ENCODE measurements at regions not wholly inside any gene's neighbourhood (a gene's known extent, or its start where the extent isn't known, plus 50 kb on each side); places are given as distances from the start of the nearest gene placed in this dataset.

DNA sequence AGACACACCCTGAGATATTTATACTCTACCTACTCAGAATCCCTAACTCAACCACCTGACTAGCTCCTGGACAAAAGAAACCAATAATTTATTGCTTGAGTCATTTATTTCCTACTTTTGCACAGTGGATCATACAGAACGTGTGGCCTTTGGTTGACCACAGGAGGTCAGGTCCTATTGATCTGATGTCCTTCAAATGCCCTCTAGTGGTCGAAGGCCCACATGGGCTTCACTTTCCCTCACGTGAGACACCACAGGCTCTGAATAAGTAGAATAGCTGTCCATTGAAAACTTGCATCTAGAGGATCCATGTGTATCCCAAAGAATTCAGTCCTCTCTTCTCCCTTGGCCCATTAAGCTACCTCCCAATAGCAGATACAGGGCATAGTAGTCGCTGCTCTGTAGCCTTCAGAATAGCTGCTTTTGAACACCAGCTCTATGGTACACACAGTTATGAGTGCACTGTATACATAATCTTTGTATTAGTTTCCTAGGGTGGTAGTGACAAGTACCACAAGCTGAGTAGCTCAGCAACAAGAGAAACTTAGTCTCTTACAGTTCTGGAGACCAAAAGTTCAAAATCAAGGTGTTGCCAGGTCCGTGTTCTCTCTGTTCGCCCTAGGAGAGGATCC lies 177.6 kb upstream of the SMARCA2 start:
- H3K9me3 ChIP-seq (ENCODE audit: control insufficient read depth in 2 of 2, insufficient read depth in 1 of 2, low read depth in 1 of 2, low read length in 1 of 2) = no peaks in the 10 kb centered on the region
- H3K27ac ChIP-seq (ENCODE audit: low read depth in 2 of 2, low read length in 1 of 2) = no peak overlapping the region
- 48 to 61% methylated on average over 6 of the region's 6 CpGs for WGBS, 2 donors
- H3K36me3 ChIP-seq (ENCODE audit: control insufficient read depth in 2 of 2, insufficient read depth in 2 of 2, low read length in 1 of 2) = no peaks in the 10 kb centered on the region
- no peaks in the 10 kb centered on the region for H3K4me1 ChIP-seq (ENCODE audit: control insufficient read depth in 2 of 2, insufficient read depth in 2 of 2, low read length in 1 of 2)
- H3K4me3 ChIP-seq (ENCODE audit: low read depth in 1 of 2, low read length in 2 of 2) = no peak overlapping the region
- H3K27me3 ChIP-seq (ENCODE audit: control insufficient read depth in 1 of 2, insufficient read depth in 2 of 2, low read length in 2 of 2) = peaks cover 0 to 3% of the 10 kb centered on the region in 2 donors

- no peaks in the 10 kb centered on the region for H3K9me3 ChIP-seq (ENCODE audit: control insufficient read depth in 2 of 2, insufficient read depth in 1 of 2, low read depth in 1 of 2, low read length in 1 of 2)
- H3K4me3 ChIP-seq (ENCODE audit: low read depth in 1 of 2, low read length in 2 of 2) = no peak overlapping the region
- H3K27ac ChIP-seq (ENCODE audit: low read depth in 2 of 2, low read length in 1 of 2) = no peak overlapping the region
- H3K4me1 ChIP-seq (ENCODE audit: control insufficient read depth in 2 of 2, insufficient read depth in 2 of 2, low read length in 1 of 2) = no peaks in the 10 kb centered on the region
- H3K27me3 ChIP-seq (ENCODE audit: control insufficient read depth in 1 of 2, insufficient read depth in 2 of 2, low read length in 2 of 2) = no peaks in the 10 kb centered on the region
- WGBS, 2 donors = 70 to 77% methylated on average over 6 of the region's 6 CpGs
- no peaks in the 10 kb centered on the region for H3K36me3 ChIP-seq (ENCODE audit: control insufficient read depth in 2 of 2, insufficient read depth in 2 of 2, low read length in 1 of 2)
Observed at GRCh38 chr9:1839909-1840308, 175.2 kb upstream of the SMARCA2 start.

DNA sequence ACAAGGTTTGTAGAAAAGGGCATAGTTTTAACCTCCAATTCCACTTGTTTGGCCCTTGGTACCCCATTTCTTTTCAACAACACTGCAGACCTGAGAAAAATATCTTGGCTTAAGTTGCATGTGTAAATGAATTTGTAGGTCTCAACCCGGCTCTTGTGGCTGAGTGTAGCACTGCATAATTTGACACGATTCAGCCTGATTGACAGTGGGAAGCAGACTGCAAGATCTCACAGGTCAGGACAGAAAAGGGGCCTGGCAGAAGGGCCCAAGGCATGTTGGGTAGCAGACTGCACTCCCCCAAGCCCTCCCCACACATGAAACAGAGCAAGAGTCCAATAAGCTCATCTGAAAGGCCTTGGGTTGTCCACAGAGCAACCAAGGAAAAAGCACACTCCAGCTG lies 169.7 kb upstream of the SMARCA2 start:
- Histone ChIP-seq H3K4me1 (ENCODE audit: control insufficient read depth in 2 of 2, insufficient read depth in 2 of 2, low read length in 1 of 2) (no peaks in the 10 kb centered on the region), H3K4me3 (ENCODE audit: low read depth in 1 of 2, low read length in 2 of 2) (no peak overlapping the region), H3K9me3 (ENCODE audit: control insufficient read depth in 2 of 2, insufficient read depth in 1 of 2, low read depth in 1 of 2, low read length in 1 of 2) (no peaks in the 10 kb centered on the region), H3K27ac (ENCODE audit: low read depth in 2 of 2, low read length in 1 of 2) (no peak overlapping the region), H3K27me3 (ENCODE audit: control insufficient read depth in 1 of 2, insufficient read depth in 2 of 2, low read length in 2 of 2) (no peaks in the 10 kb centered on the region), H3K36me3 (ENCODE audit: control insufficient read depth in 2 of 2, insufficient read depth in 2 of 2, low read length in 1 of 2) (no peaks in the 10 kb centered on the region)
- WGBS, 2 donors = 46 to 47% methylated on average over 2 of the region's 2 CpGs

DNA sequence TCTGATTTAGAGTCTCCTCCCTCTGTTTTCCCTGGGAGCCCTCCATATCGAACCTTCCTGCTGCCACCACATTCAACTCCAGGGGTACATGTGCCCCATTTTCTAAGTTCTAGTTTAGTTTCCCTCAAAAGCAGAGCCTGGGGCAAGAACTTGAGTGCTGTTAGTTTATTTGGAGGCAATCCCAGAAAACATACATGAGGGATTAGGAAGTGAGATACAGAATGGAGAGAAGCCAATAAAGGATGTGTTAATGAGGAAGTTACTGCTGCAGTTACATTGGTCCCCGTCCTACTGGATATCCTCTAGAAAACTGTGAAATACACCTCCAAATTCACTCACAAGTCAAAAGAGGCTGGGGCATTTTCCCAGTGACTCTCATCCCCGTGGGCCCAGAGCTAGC lies 159.4 kb upstream of the SMARCA2 start:
- H3K4me1 ChIP-seq (ENCODE audit: control insufficient read depth in 2 of 2, insufficient read depth in 2 of 2, low read length in 1 of 2) = no peaks in the 10 kb centered on the region

DNA sequence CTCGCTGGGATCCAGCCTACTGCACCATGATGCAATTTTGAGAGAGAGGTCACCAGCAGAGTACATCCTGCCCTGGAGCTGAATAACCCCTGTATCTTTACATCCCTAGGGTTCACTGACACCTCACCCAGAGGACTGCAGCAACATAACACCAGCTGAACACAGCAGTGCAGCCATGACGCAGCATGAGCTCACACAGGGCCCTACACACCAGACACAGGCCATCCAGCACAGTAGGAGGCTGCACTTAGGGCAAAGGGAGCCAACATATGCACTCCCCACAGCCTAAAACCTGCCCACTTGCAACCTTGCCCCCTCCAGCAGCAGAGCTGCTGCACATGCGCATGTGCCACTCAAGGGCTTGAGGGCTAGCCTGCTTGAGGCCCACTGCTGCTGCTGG lies 157.3 kb upstream of the SMARCA2 start:
- Histone ChIP-seq H3K4me1 (ENCODE audit: control insufficient read depth in 2 of 2, insufficient read depth in 2 of 2, low read length in 1 of 2) (no peaks in the 10 kb centered on the region), H3K27me3 (ENCODE audit: control insufficient read depth in 1 of 2, insufficient read depth in 2 of 2, low read length in 2 of 2) (no peaks in the 10 kb centered on the region), H3K4me3 (ENCODE audit: low read depth in 1 of 2, low read length in 2 of 2) (no peak overlapping the region), H3K36me3 (ENCODE audit: control insufficient read depth in 2 of 2, insufficient read depth in 2 of 2, low read length in 1 of 2) (no peaks in the 10 kb centered on the region), H3K9me3 (ENCODE audit: control insufficient read depth in 2 of 2, insufficient read depth in 1 of 2, low read depth in 1 of 2, low read length in 1 of 2) (no peaks in the 10 kb centered on the region), H3K27ac (ENCODE audit: low read depth in 2 of 2, low read length in 1 of 2) (no peak overlapping the region)
- WGBS, 2 donors = 73 to 89% methylated on average over 3 of the region's 3 CpGs

More for the DNA sequence above, 159.4 kb upstream of the SMARCA2 start:
- no peaks in the 10 kb centered on the region for H3K36me3 ChIP-seq (ENCODE audit: control insufficient read depth in 2 of 2, insufficient read depth in 2 of 2, low read length in 1 of 2)
- no peaks in the 10 kb centered on the region for H3K27me3 ChIP-seq (ENCODE audit: control insufficient read depth in 1 of 2, insufficient read depth in 2 of 2, low read length in 2 of 2)
- no peak overlapping the region for H3K4me3 ChIP-seq (ENCODE audit: low read depth in 1 of 2, low read length in 2 of 2)
- no peak overlapping the region for H3K27ac ChIP-seq (ENCODE audit: low read depth in 2 of 2, low read length in 1 of 2)
- H3K9me3 ChIP-seq (ENCODE audit: control insufficient read depth in 2 of 2, insufficient read depth in 1 of 2, low read depth in 1 of 2, low read length in 1 of 2) = no peaks in the 10 kb centered on the region
- 26 to 53% methylated on average over 3 of the region's 3 CpGs for WGBS, 2 donors

GRCh38 chr9:1869843-1870242 lies 145.3 kb upstream of the SMARCA2 start:
- 58 to 72% methylated on average over 6 of the region's 6 CpGs for WGBS, 2 donors
- H3K27me3 ChIP-seq (ENCODE audit: control insufficient read depth in 1 of 2, insufficient read depth in 2 of 2, low read length in 2 of 2) = no peaks in the 10 kb centered on the region
- no peaks in the 10 kb centered on the region for H3K36me3 ChIP-seq (ENCODE audit: control insufficient read depth in 2 of 2, insufficient read depth in 2 of 2, low read length in 1 of 2)
- H3K4me3 ChIP-seq (ENCODE audit: low read depth in 1 of 2, low read length in 2 of 2) = no peak overlapping the region
- no peaks in the 10 kb centered on the region for H3K9me3 ChIP-seq (ENCODE audit: control insufficient read depth in 2 of 2, insufficient read depth in 1 of 2, low read depth in 1 of 2, low read length in 1 of 2)
- no peak overlapping the region for H3K27ac ChIP-seq (ENCODE audit: low read depth in 2 of 2, low read length in 1 of 2)
- no peaks in the 10 kb centered on the region for H3K4me1 ChIP-seq (ENCODE audit: control insufficient read depth in 2 of 2, insufficient read depth in 2 of 2, low read length in 1 of 2)

DNA sequence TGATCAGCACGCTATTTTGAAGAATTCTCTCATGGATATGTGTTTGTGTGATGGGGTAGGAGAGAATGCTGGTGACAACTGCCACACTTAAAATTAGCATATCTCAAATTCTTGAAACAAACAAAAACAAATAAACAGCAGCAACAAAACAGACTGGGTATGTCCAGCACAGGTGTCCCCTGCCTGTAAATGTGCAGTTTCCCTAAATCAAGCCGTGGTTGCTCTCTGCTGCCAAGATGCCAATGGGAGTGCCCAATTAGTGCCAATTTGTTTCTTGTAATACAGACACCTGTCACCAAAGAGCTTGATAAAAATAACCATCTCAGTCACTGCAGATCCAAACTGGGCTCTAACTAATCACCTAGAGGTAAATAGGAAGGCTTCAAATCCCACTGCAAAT lies 144.2 kb upstream of the SMARCA2 start:
- no peaks in the 10 kb centered on the region for H3K27me3 ChIP-seq (ENCODE audit: control insufficient read depth in 1 of 2, insufficient read depth in 2 of 2, low read length in 2 of 2)
- no peaks in the 10 kb centered on the region for H3K9me3 ChIP-seq (ENCODE audit: control insufficient read depth in 2 of 2, insufficient read depth in 1 of 2, low read depth in 1 of 2, low read length in 1 of 2)
- H3K4me1 ChIP-seq (ENCODE audit: control insufficient read depth in 2 of 2, insufficient read depth in 2 of 2, low read length in 1 of 2) = no peaks in the 10 kb centered on the region
- 58 to 71% methylated on average over 2 of the region's 2 CpGs for WGBS, 2 donors
- H3K36me3 ChIP-seq (ENCODE audit: control insufficient read depth in 2 of 2, insufficient read depth in 2 of 2, low read length in 1 of 2) = no peaks in the 10 kb centered on the region
- H3K4me3 ChIP-seq (ENCODE audit: low read depth in 1 of 2, low read length in 2 of 2) = no peak overlapping the region
- H3K27ac ChIP-seq (ENCODE audit: low read depth in 2 of 2, low read length in 1 of 2) = no peak overlapping the region

DNA sequence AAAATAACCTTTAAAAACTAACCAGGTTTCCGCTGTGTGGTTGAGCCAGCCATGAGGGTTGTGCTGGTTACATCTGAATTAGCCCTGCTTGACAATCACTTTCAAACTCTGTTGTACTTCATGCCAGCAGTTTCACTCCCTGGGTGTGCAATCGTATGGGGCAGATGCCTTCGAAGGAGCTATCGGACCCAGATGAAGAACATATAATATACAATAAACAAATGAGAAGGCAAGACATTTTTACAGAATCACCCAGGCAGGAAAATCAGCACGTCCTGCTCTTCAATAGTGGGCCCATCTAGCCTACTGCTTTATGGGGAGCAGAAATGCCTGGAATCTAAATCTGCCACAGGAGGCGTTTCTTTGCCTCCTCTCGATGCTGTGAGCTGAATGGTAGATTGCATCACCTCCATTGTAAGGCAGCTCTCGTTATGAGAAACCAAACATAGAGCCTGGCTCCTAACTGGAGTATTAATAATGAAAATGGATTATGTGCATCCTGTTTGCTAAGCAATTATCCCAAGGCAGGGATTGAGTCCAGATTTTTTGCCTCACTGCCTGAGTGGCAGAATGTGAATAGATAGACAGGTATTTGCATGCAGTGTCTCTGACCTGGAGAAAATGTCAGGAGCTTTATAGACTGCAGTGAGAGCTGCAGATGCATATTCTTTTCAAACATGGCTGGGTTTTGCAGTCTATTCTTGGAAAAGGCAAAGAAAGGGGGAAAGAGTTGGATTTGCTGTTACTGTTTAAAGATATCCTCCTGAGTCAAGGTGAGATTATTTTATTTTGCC lies 143.3 kb upstream of the SMARCA2 start:
- no peak overlapping the region for H3K27ac ChIP-seq (ENCODE audit: low read depth in 2 of 2, low read length in 1 of 2)
- 36 to 47% methylated on average over 8 of the region's 8 CpGs for WGBS, 2 donors

DNA sequence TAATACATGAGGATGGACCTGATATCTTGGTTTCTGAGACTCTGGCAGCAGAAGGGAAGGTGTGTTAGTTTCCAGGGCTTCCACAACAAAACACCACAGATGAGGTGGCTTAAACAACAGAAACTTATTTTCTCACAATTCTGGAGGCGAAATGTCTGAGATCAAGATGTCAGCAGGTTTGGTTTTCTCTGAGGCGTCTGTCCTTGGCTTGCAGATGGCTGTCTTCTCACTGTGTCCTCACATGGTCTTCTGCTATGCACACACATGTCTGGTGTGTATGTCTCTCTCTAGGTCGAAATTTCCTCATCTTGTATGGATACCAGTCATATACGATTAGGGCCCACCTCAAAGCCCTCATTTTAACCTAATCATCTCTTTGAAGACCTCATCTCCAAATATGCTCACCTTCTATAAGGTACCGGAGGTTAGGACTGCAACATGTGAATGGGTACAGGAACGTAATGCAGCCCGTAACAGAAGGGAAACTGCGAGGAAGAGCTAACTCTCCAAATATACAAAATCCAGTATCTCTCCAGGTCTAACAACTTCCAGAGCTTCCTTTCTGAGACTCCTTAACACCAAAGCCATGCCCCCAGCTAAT lies 139.8 kb upstream of the SMARCA2 start:
- Histone ChIP-seq H3K4me3 (ENCODE audit: low read depth in 1 of 2, low read length in 2 of 2) (no peak overlapping the region), H3K9me3 (ENCODE audit: control insufficient read depth in 2 of 2, insufficient read depth in 1 of 2, low read depth in 1 of 2, low read length in 1 of 2) (no peaks in the 10 kb centered on the region), H3K36me3 (ENCODE audit: control insufficient read depth in 2 of 2, insufficient read depth in 2 of 2, low read length in 1 of 2) (no peaks in the 10 kb centered on the region), H3K27me3 (ENCODE audit: control insufficient read depth in 1 of 2, insufficient read depth in 2 of 2, low read length in 2 of 2) (no peaks in the 10 kb centered on the region), H3K4me1 (ENCODE audit: control insufficient read depth in 2 of 2, insufficient read depth in 2 of 2, low read length in 1 of 2) (no peaks in the 10 kb centered on the region), H3K27ac (ENCODE audit: low read depth in 2 of 2, low read length in 1 of 2) (no peak overlapping the region)
- 84% methylated on average over 8 of the region's 8 CpGs for WGBS, 2 donors

More for the DNA sequence above, 143.3 kb upstream of the SMARCA2 start:
- H3K27me3 ChIP-seq (ENCODE audit: control insufficient read depth in 1 of 2, insufficient read depth in 2 of 2, low read length in 2 of 2) = no peaks in the 10 kb centered on the region
- no peaks in the 10 kb centered on the region for H3K9me3 ChIP-seq (ENCODE audit: control insufficient read depth in 2 of 2, insufficient read depth in 1 of 2, low read depth in 1 of 2, low read length in 1 of 2)
- H3K36me3 ChIP-seq (ENCODE audit: control insufficient read depth in 2 of 2, insufficient read depth in 2 of 2, low read length in 1 of 2) = no peaks in the 10 kb centered on the region
- H3K4me3 ChIP-seq (ENCODE audit: low read depth in 1 of 2, low read length in 2 of 2) = no peak overlapping the region
- no peaks in the 10 kb centered on the region for H3K4me1 ChIP-seq (ENCODE audit: control insufficient read depth in 2 of 2, insufficient read depth in 2 of 2, low read length in 1 of 2)
